Suprapubic skin (tissue), 4 donors: ENCODE measurements at regions not wholly inside any gene's neighbourhood (a gene's known extent, or its start where the extent isn't known, plus 50 kb on each side); places are given as distances from the start of the nearest gene placed in this dataset.
"Not testable (repeated sequence)": the region's sequence is repeated elsewhere in the genome, so short reads cannot be mapped to it uniquely, and the experiment has no call there.

ENCODE experiments used
- POLR2A ChIP-seq, 2 donors: fragments of 450-650 bp; IDR thresholded peaks; one replicate each; pipeline ENCODE4 v1.6.1; 2017; ENCODE audit warnings: antibody characterized with exemption in 2 of 2, mild to moderate bottlenecking in 2 of 2, moderate library complexity in 2 of 2
- POLR2AphosphoS5 ChIP-seq, 3 donors: sonication (generic); formaldehyde crosslinking; IDR thresholded peaks; one replicate each; pipeline ENCODE4 v1.6.1; 2017; ENCODE audit warnings: antibody characterized with exemption in 3 of 3
- TF ChIP-seq, protein P1 (sequence below), 2 donors: fragments of 200-600 bp in 1 of 2; fragments of 450-650 bp in 1 of 2; sonication (generic) in 1 of 2; IDR thresholded peaks; one replicate each; pipeline ENCODE4 v1.5.1; 2016 to 2019; ENCODE audit warnings: antibody characterized with exemption in 2 of 2, mild to moderate bottlenecking in 1 of 2, moderate library complexity in 1 of 2

- TF ChIP-seq, protein P1, sequence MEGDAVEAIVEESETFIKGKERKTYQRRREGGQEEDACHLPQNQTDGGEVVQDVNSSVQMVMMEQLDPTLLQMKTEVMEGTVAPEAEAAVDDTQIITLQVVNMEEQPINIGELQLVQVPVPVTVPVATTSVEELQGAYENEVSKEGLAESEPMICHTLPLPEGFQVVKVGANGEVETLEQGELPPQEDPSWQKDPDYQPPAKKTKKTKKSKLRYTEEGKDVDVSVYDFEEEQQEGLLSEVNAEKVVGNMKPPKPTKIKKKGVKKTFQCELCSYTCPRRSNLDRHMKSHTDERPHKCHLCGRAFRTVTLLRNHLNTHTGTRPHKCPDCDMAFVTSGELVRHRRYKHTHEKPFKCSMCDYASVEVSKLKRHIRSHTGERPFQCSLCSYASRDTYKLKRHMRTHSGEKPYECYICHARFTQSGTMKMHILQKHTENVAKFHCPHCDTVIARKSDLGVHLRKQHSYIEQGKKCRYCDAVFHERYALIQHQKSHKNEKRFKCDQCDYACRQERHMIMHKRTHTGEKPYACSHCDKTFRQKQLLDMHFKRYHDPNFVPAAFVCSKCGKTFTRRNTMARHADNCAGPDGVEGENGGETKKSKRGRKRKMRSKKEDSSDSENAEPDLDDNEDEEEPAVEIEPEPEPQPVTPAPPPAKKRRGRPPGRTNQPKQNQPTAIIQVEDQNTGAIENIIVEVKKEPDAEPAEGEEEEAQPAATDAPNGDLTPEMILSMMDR (IDR thresholded peaks at IDR 0.05), result not testable (repeated sequence)
- not testable (repeated sequence) for TF ChIP-seq POLR2AphosphoS5, POLR2A (IDR thresholded peaks at IDR 0.05)
Measured at GRCh38 chr11:3581389-3581725, 60.4 kb downstream of the ART5 start.
